OCI-LY1 (cell line): ENCODE measurements at regions not wholly inside any gene's neighbourhood (a gene's known extent, or its start where the extent isn't known, plus 50 kb on each side); places are given as distances from the start of the nearest gene placed in this dataset.

Source experiments
- H2AFZ ChIP-seq: fragments of 200-600 bp; sonication (generic), shearing (Covaris generic); 2 replicates; pipeline ENCODE4 v1.6.0; 2014; ENCODE audit warnings: antibody characterized with exemption, mild to moderate bottlenecking, low read length
- H3F3A ChIP-seq: fragments of 200-600 bp; sonication (generic), shearing (Covaris generic); 2 replicates; pipeline ENCODE4 v1.6.0; 2014; ENCODE audit warnings: mild to moderate bottlenecking, antibody characterized with exemption, low read length, moderate library complexity; ENCODE audit not compliant: insufficient read depth
- H3K27ac ChIP-seq: fragments of 200-600 bp; sonication (generic); 2 replicates; pipeline ENCODE4 v1.5.1; 2014; ENCODE audit warnings: low read length, mixed run types, mild to moderate bottlenecking, low read depth; ENCODE audit not compliant: poor library complexity, severe bottlenecking
- H3K27me3 ChIP-seq: fragments of 200-600 bp; sonication (generic); 2 replicates; pipeline ENCODE4 v1.6.0; 2014; ENCODE audit warnings: antibody characterized with exemption, mild to moderate bottlenecking, low read length, moderate library complexity; ENCODE audit not compliant: insufficient read depth
- H3K36me3 ChIP-seq: fragments of 200-600 bp; sonication (generic); 2 replicates; pipeline ENCODE4 v1.6.1; 2014; ENCODE audit warnings: mild to moderate bottlenecking, antibody characterized with exemption, low read length, moderate library complexity, mixed read lengths; ENCODE audit not compliant: insufficient read depth
- H3K4me1 ChIP-seq: fragments of 200-600 bp; sonication (generic); 2 replicates; pipeline ENCODE4 v1.5.1; 2014; ENCODE audit warnings: mild to moderate bottlenecking, low read length, moderate library complexity; ENCODE audit not compliant: insufficient read depth, severe bottlenecking
- H3K4me2 ChIP-seq: fragments of 200-600 bp; sonication (generic), shearing (Covaris generic); 2 replicates; pipeline ENCODE4 v1.6.1; 2014; ENCODE audit warnings: low read length
- H3K4me3 ChIP-seq: fragments of 200-600 bp; sonication (generic); 2 replicates; pipeline ENCODE4 v1.5.1; 2014; ENCODE audit warnings: low read length, low read depth, mild to moderate bottlenecking, mixed read lengths; ENCODE audit not compliant: poor library complexity, severe bottlenecking
- H3K79me2 ChIP-seq: fragments of 200-600 bp; shearing (Covaris generic); 2 replicates; pipeline ENCODE4 v1.6.1; 2016; ENCODE audit warnings: mixed run types, low read length, mixed read lengths; ENCODE audit not compliant: insufficient read depth
- H3K9ac ChIP-seq: fragments of 200-600 bp; sonication (generic), shearing (Covaris generic); 2 replicates; pipeline ENCODE4 v1.6.1; 2014; ENCODE audit warnings: mild to moderate bottlenecking, low read length, mixed read lengths
- H3K9me2 ChIP-seq: fragments of 200-600 bp; sonication (generic), shearing (Covaris generic); 2 replicates; pipeline ENCODE4 v1.6.1; 2014; ENCODE audit warnings: low read depth, mild to moderate bottlenecking, low read length, mixed read lengths
- H3K9me3 ChIP-seq: fragments of 200-600 bp; shearing (Covaris generic); 2 replicates; pipeline ENCODE4 v1.6.1; 2014; ENCODE audit warnings: low read length, mixed read lengths
- H4K20me1 ChIP-seq: fragments of 200-600 bp; sonication (generic), shearing (Covaris generic); 2 replicates; pipeline ENCODE4 v1.6.0; 2016; ENCODE audit warnings: mild to moderate bottlenecking, low read length; ENCODE audit not compliant: insufficient read depth
- EZH2 ChIP-seq: fragments of 200-600 bp; sonication (generic), shearing (Covaris generic); IDR thresholded peaks from 2 replicates; pipeline ENCODE4 v1.8.0; 2017; ENCODE audit warnings: borderline replicate concordance, mixed run types, mild to moderate bottlenecking, antibody characterized with exemption, low read length, moderate library complexity, mixed read lengths
- TF ChIP-seq, protein P1 (sequence below): fragments of 200-600 bp; sonication (generic), shearing (Covaris generic); IDR thresholded peaks from 2 replicates; pipeline ENCODE4 v1.5.1; 2017; ENCODE audit warnings: mild to moderate bottlenecking, antibody characterized with exemption, low read length, moderate library complexity, mixed read lengths

DNA sequence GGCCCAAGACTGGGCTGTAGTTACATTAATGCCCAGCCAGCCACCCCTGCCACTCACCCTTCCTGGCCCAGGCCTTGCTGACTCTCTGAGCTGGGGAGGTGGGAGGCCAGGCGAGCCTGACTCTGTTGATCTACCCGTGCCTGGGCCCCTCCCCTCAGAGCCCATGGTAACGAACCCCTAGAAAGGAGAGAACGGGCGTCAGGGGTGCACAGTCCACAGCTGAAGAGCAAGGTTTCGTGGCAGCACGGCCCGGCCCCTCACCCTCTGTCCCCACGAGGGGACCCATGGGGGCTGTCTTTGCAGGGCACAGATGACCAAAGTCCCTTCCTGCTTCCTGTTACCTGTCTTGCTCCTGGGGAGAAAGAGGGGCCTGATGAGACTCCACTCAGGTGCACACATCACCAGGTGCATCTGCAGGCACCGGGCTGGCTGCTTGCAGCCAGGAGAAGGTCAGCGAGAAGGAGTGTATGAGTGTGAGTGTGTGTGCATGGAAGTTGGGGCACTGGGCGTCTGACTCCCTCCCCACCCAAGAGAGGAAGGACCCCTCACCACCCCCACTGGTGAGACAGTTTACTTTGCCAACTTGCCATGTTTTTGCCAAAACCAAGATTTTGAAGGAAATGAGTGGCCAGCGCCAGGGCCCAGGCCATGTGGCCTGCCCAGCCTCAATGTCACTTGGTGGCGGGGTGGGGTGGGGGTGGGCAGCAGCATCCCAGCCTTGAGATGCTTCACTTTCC lies 359.1 kb downstream of the SEC14L1 start:
- no peak overlapping the region for H2AFZ ChIP-seq
- H3K9me3 ChIP-seq, result no peaks in the 10 kb centered on the region
- H3K27me3 ChIP-seq, result no peaks in the 10 kb centered on the region
- H3K36me3 ChIP-seq, result peaks cover 80% of the 10 kb centered on the region
- H3K9ac ChIP-seq, result no peak overlapping the region
- no peaks in the 10 kb centered on the region for H3K79me2 ChIP-seq
- no peaks in the 10 kb centered on the region for H3K9me2 ChIP-seq
- H3K4me3 ChIP-seq, result no peak overlapping the region
- H3K4me2 ChIP-seq, result no peak overlapping the region
- no peak overlapping the region for H3K27ac ChIP-seq
- peaks cover 6% of the 10 kb centered on the region for H3K4me1 ChIP-seq
- H3F3A ChIP-seq, result no peaks in the 10 kb centered on the region
- TF ChIP-seq, protein P1, sequence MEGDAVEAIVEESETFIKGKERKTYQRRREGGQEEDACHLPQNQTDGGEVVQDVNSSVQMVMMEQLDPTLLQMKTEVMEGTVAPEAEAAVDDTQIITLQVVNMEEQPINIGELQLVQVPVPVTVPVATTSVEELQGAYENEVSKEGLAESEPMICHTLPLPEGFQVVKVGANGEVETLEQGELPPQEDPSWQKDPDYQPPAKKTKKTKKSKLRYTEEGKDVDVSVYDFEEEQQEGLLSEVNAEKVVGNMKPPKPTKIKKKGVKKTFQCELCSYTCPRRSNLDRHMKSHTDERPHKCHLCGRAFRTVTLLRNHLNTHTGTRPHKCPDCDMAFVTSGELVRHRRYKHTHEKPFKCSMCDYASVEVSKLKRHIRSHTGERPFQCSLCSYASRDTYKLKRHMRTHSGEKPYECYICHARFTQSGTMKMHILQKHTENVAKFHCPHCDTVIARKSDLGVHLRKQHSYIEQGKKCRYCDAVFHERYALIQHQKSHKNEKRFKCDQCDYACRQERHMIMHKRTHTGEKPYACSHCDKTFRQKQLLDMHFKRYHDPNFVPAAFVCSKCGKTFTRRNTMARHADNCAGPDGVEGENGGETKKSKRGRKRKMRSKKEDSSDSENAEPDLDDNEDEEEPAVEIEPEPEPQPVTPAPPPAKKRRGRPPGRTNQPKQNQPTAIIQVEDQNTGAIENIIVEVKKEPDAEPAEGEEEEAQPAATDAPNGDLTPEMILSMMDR, result no peak
- no peak for TF ChIP-seq EZH2
- no peaks in the 10 kb centered on the region for H4K20me1 ChIP-seq

- TF ChIP-seq, protein P1, result peak; percentile 59
- no peak for TF ChIP-seq EZH2
- H3K36me3 ChIP-seq, result peaks cover 69% of the 10 kb centered on the region
Measured at GRCh38 chr17:77501101-77501566, 360.4 kb downstream of the SEC14L1 start.

DNA sequence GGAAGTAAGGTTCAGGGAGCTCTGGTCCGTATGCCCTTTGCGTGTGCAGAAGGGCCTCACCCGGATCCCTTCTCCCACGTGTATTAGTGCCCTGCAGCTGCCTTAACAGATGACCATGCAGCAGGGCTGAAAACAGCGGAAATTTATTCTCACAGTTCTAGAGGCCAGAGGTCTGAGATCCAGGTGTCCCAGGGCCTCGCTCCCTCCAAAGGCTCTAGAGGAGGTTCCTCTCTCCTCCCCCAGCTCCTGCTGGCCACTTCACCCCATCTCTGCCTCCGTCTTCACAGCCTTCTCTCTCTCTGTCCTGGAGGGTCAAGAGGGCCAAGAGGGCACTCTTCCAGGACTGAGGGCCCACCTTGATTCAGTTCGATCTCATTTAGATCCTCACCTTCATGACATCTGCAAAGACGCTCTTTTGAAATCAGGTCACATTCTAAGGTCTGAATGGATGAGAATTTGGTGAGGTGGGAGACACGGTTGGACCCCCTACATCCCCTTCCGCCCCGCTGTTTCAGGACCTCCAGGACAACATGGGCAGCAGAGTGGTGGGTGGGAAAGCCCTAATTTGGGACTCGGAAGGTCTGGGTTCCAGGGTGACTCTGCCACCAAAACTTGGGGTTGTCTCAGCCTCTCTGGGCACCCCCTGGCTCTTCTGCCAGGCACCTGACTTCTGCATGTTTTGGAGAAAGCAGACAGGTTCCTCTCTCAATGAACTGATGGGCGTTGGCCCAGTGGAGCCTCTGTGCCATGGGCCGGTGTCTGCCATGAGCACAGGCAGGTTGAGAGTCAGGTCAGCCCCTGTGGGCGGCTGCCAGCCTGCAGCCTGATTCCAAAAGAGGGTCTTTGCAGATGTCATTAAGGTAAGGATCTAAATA lies 361.2 kb downstream of the SEC14L1 start:
- Histone ChIP-seq H3K9me3 (no peaks in the 10 kb centered on the region), H3K27ac (no peak overlapping the region), H4K20me1 (no peaks in the 10 kb centered on the region), H3K4me1 (no peaks in the 10 kb centered on the region), H3K36me3 (peaks cover 60% of the 10 kb centered on the region), H3K27me3 (no peaks in the 10 kb centered on the region), H2AFZ (no peak overlapping the region), H3F3A (no peaks in the 10 kb centered on the region), H3K9me2 (no peaks in the 10 kb centered on the region), H3K4me2 (no peak overlapping the region), H3K9ac (no peak overlapping the region), H3K79me2 (no peaks in the 10 kb centered on the region), H3K4me3 (no peak overlapping the region)
- TF ChIP-seq EZH2, result no peak
- TF ChIP-seq, protein P1, result no peak

More at GRCh38 chr17:77501101-77501566, 360.4 kb downstream of the SEC14L1 start:
- no peak overlapping the region for H3K4me2 ChIP-seq
- no peak overlapping the region for H3K4me3 ChIP-seq
- H3K9me3 ChIP-seq, result no peaks in the 10 kb centered on the region
- H3K27me3 ChIP-seq, result no peaks in the 10 kb centered on the region
- no peak overlapping the region for H3K9ac ChIP-seq
- no peaks in the 10 kb centered on the region for H3K9me2 ChIP-seq
- H3K79me2 ChIP-seq, result no peaks in the 10 kb centered on the region
- H3K27ac ChIP-seq, result no peak overlapping the region
- H4K20me1 ChIP-seq, result no peaks in the 10 kb centered on the region
- H3F3A ChIP-seq, result no peaks in the 10 kb centered on the region
- H2AFZ ChIP-seq, result no peak overlapping the region
- H3K4me1 ChIP-seq, result no peaks in the 10 kb centered on the region
